MCF 10A (cell line): ENCODE measurements at regions not wholly inside any gene's neighbourhood (a gene's known extent, or its start where the extent isn't known, plus 50 kb on each side); places are given as distances from the start of the nearest gene placed in this dataset.
"Not testable (repeated sequence)": the region's sequence is repeated elsewhere in the genome, so short reads cannot be mapped to it uniquely, and the experiment has no call there.

Experiments
- BruUV-seq: library from RNA; stranded (reverse); fragments of 400-500 nt; replicated peaks from 2 replicates; lab custom pipeline; 2021; lab: Mats Ljungman, UMichigan
- CTCF ChIA-PET: fragments of 300-600 bp; sonication (Branson Sonifier 250); formaldehyde crosslinking; extraction: SDS; loops from one replicate; lab custom pipeline; 2021; ENCODE audit warnings: antibody characterized with exemption, inconsistent platforms; lab: Yijun Ruan, JAX
- POLR2A ChIA-PET: fragments of 300-600, 350-650 bp; sonication (Branson Sonifier 250); formaldehyde crosslinking; extraction: SDS; loops from one replicate; lab custom pipeline; 2020; ENCODE audit warnings: antibody characterized with exemption, inconsistent platforms; lab: Yijun Ruan, JAX
- DNase-seq: peaks from one replicate; pipeline ENCODE4 v3.0.0-alpha.2; 2018; ENCODE audit not compliant: unreplicated experiment
- H3K27ac Mint-ChIP-seq: one replicate; pipeline ENCODE4 v1.8.0; 2022; ENCODE audit warnings: mild to moderate bottlenecking, low read depth, mixed read lengths; ENCODE audit not compliant: unreplicated experiment
- H3K27me3 Mint-ChIP-seq: one replicate; pipeline ENCODE4 v1.8.0; 2022; ENCODE audit warnings: mixed read lengths; ENCODE audit not compliant: insufficient read depth, unreplicated experiment
- H3K36me3 Mint-ChIP-seq: one replicate; pipeline ENCODE4 v1.8.0; 2022; ENCODE audit warnings: mild to moderate bottlenecking, moderate library complexity, mixed read lengths; ENCODE audit not compliant: insufficient read depth, unreplicated experiment
- H3K4me1 Mint-ChIP-seq: one replicate; pipeline ENCODE4 v1.8.0; 2022; ENCODE audit warnings: mixed read lengths; ENCODE audit not compliant: insufficient read depth, unreplicated experiment
- H3K4me3 Mint-ChIP-seq: one replicate; pipeline ENCODE4 v1.8.0; 2022; ENCODE audit warnings: mild to moderate bottlenecking, moderate library complexity, mixed read lengths; ENCODE audit not compliant: unreplicated experiment
- H3K9me3 Mint-ChIP-seq: one replicate; pipeline ENCODE4 v1.8.0; 2022; ENCODE audit warnings: mixed read lengths; ENCODE audit not compliant: unreplicated experiment
- intact Hi-C: fragments of 100-400 bp; cut with micrococcal nuclease; formaldehyde crosslinking; loops from 2 replicates; pipeline ENCODE4 v1.14.1; 2022
- TF ChIP-seq, protein P1 (sequence below): fragments of 200-600 bp; IDR thresholded peaks from one replicate; pipeline ENCODE4 v1.8.0; 2022; ENCODE audit warnings: antibody characterized with exemption, mild to moderate bottlenecking; ENCODE audit not compliant: unreplicated experiment

DNA sequence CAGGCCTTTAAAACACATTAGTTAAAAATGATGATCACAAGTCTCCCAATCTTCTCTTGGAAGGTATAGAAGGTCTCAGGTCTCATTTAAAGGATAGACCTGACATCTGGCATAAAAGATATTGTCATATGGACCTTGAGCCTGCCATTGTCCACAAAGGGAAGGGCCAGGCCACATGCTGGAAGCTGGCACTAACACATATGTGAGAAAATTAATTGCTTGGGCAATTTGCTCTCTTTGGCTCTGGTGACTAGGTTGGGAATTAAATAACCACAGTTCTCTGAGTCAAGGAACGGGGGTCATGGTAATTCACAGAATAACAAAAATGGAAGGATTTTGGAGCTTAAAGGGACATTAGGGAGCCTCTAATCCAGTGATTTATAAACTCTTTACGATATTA lies 727.3 kb downstream of the BCL11A start:
- BruUV-seq = no TSS peak
- Mint-ChIP-seq H3K4me1 (no peaks in the 10 kb centered on the region), H3K27me3 (no peaks in the 10 kb centered on the region), H3K9me3 (no peaks in the 10 kb centered on the region), H3K27ac (no peak overlapping the region), H3K36me3 (no peaks in the 10 kb centered on the region), H3K4me3 (no peak overlapping the region)
- DNase-seq = no peak
- CTCF ChIA-PET = interaction anchor here (1.2 kb wide), 1 partner anchor 10 kb away, joined by 3 read pairs; no protein-coding TSS in a partner anchor
- intact Hi-C loops = no loop called here
- TF ChIP-seq, protein P1, sequence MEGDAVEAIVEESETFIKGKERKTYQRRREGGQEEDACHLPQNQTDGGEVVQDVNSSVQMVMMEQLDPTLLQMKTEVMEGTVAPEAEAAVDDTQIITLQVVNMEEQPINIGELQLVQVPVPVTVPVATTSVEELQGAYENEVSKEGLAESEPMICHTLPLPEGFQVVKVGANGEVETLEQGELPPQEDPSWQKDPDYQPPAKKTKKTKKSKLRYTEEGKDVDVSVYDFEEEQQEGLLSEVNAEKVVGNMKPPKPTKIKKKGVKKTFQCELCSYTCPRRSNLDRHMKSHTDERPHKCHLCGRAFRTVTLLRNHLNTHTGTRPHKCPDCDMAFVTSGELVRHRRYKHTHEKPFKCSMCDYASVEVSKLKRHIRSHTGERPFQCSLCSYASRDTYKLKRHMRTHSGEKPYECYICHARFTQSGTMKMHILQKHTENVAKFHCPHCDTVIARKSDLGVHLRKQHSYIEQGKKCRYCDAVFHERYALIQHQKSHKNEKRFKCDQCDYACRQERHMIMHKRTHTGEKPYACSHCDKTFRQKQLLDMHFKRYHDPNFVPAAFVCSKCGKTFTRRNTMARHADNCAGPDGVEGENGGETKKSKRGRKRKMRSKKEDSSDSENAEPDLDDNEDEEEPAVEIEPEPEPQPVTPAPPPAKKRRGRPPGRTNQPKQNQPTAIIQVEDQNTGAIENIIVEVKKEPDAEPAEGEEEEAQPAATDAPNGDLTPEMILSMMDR = no peak
- POLR2A ChIA-PET = no interaction called here

DNA sequence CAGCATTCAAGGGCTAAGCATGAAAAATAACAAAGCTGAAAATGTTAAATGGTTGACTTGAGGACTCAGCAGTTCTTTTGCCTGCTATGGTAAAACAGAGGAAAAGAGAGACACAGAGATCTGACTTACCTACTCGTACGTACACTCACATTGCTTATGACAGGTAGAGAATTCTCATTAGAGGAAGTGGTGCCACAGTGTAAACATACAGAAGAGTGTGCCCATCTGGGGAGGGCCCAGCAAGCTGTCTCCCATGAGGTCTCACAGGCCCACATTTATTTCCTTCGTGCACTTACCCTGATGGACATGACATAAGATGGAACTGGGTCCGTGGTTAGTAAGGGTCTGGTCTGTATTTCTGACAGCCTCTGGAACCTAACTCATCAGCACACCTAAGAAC lies 729.1 kb downstream of the BCL11A start:
- H3K4me3 Mint-ChIP-seq = no peak overlapping the region
- intact Hi-C loops = no loop called here
- H3K36me3 Mint-ChIP-seq = no peaks in the 10 kb centered on the region
- H3K27me3 Mint-ChIP-seq = no peaks in the 10 kb centered on the region
- no peaks in the 10 kb centered on the region for H3K4me1 Mint-ChIP-seq
- no peak overlapping the region for H3K27ac Mint-ChIP-seq
- no peak for DNase-seq
- POLR2A ChIA-PET = no interaction called here
- no peaks in the 10 kb centered on the region for H3K9me3 Mint-ChIP-seq
- TF ChIP-seq, protein P1 = no peak
- CTCF ChIA-PET = interaction anchor here (0.6 to 0.9 kb wide), 2 partner anchors 9 to 17 kb away, joined by 3 to 5 read pairs; no protein-coding TSS in a partner anchor
- no TSS peak for BruUV-seq

DNA sequence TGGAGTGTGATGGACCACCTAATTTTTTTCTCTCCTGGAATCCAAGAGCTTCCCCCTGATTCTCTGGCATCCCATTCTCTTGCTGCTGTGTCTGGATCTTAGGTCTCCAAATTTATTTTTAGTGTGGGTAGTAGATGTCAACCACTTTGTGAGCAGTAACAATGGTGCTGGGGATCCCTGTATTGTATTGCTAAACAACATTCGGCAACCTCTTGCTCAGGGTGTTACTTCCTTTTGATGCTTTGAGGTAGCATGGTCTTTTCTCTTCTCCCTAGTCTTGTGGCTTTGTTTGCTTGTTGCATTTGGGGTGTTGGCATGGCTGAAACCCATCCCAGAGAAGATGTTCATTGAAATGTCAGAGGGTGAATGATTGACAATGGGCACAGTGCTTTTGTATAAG lies 737.4 kb downstream of the BCL11A start:
- Mint-ChIP-seq H3K4me3 (no peak overlapping the region), H3K27ac (no peak overlapping the region), H3K4me1 (no peaks in the 10 kb centered on the region), H3K27me3 (no peaks in the 10 kb centered on the region), H3K36me3 (no peaks in the 10 kb centered on the region), H3K9me3 (peaks cover 8% of the 10 kb centered on the region)
- POLR2A ChIA-PET = no interaction called here
- BruUV-seq = no TSS peak
- TF ChIP-seq, protein P1 = no peak
- CTCF ChIA-PET = interaction anchor here (1.1 kb wide), 1 partner anchor 11 kb away, joined by 3 read pairs; no protein-coding TSS in a partner anchor
- intact Hi-C loops = no loop called here
- no peak for DNase-seq

DNA sequence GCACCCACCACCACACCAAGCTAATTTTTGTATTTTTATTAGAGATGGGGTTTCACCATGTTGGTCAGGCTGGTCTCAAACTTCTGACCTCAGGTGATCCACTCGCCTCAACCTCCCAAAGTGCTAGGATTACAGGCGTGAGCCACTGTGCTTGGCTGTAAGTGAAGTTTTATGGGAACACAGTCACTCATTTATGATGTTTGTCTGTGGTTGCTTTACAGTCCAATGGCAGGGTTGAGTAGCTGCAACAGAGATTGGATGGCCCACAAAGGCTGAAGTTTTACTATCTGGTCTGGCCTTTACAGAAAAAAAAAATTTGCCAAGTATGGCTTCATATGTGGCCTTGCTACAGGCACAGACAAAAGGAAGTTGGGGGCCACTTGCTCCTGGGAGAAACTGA lies 743.2 kb downstream of the BCL11A start:
- CTCF ChIA-PET = interaction anchor here (0.6 kb wide), 1 partner anchor 821 kb away, joined by 3 read pairs; no protein-coding TSS in a partner anchor
- H3K4me1 Mint-ChIP-seq, intact Hi-C loops, H3K9me3 Mint-ChIP-seq, H3K27me3 Mint-ChIP-seq, H3K27ac Mint-ChIP-seq, DNase-seq, H3K36me3 Mint-ChIP-seq, H3K4me3 Mint-ChIP-seq, BruUV-seq: not testable (repeated sequence)
- POLR2A ChIA-PET = interaction anchor here (0.5 to 1.7 kb wide), 2 partner anchors 13 to 23 kb away, joined by 3 read pairs; no protein-coding TSS in a partner anchor
